A549 (cell line): ENCODE measurements at regions not wholly inside any gene's neighbourhood (a gene's known extent, or its start where the extent isn't known, plus 50 kb on each side); places are given as distances from the start of the nearest gene placed in this dataset.
A peak's percentile ranks its signal among the peaks of the same experiment; 100 is the strongest.

Experiments used
- ATAC-seq, 2 experiments: fragments of 200-7000 bp in 1 of 2; fragments of >200 bp in 1 of 2; cut with Nextera tagmentation in 1 of 2; cut with Tn5 transposase in 1 of 2; 3 replicates each; pipeline versions ENCODE4 v1.8.0 to v1.9.1; 2018 to 2020; ENCODE audit warnings: mild to moderate bottlenecking in 1 of 2, moderate library complexity in 1 of 2
- CTCF ChIA-PET: fragments of 300-600 bp; sonication (Branson Sonifier 250); formaldehyde crosslinking; extraction: SDS; loops from one replicate; lab custom pipeline; 2021; ENCODE audit warnings: antibody characterized with exemption, inconsistent platforms; lab: Yijun Ruan, JAX
- POLR2A ChIA-PET: fragments of 350-600 bp; formaldehyde crosslinking; extraction: SDS; loops from one replicate; lab custom pipeline; 2021; ENCODE audit warnings: antibody characterized with exemption, inconsistent platforms; lab: Yijun Ruan, JAX
- DNase-seq, 2 experiments: peaks; one replicate each; pipeline versions ENCODE4 v3.0.0 to v3.0.0-alpha.2; 2011 to 2016; ENCODE audit warnings: low read depth in 1 of 2, low spot score in 1 of 2
- FAIRE-seq: peaks from 2 replicates; lab custom pipeline; 2011; peaks lifted over from hg19 to GRCh38; lab: Jason Lieb, UNC
- H3K27ac ChIP-seq, 2 experiments: fragments of >200 bp; sonication (Bioruptor Twin); formaldehyde crosslinking; 3 replicates each; pipeline ENCODE4 v1.5.1; 2016 to 2017
- H3K4me1 ChIP-seq: fragments of >200 bp; sonication (Bioruptor Twin); formaldehyde crosslinking; 3 replicates; pipeline ENCODE4 v1.6.1; 2016
- H3K4me2 ChIP-seq: fragments of >200 bp; sonication (Bioruptor Twin); formaldehyde crosslinking; 3 replicates; pipeline ENCODE4 v1.6.1; 2016
- H3K4me3 ChIP-seq: fragments of >200 bp; sonication (Bioruptor Twin); formaldehyde crosslinking; 3 replicates; pipeline ENCODE4 v1.5.1; 2016
- H3K9me3 ChIP-seq: fragments of >200 bp; sonication (Bioruptor Twin); formaldehyde crosslinking; 3 replicates; pipeline ENCODE4 v1.6.1; 2016
- CBX8 ChIP-seq: fragments of 200-600 bp; sonication (generic); IDR thresholded peaks from 2 replicates; pipeline ENCODE4 v1.6.1; 2016
- CEBPB ChIP-seq, 2 experiments: fragments of >200 bp in 1 of 2; sonication (Bioruptor Twin) in 1 of 2; formaldehyde crosslinking in 1 of 2; IDR thresholded peaks; 2 replicates each; pipeline ENCODE4 v1.6.1; 2012 to 2016
- CHD4 ChIP-seq: fragments of 200-600 bp; sonication (generic); IDR thresholded peaks from 2 replicates; pipeline ENCODE4 v1.6.1; 2016; ENCODE audit warnings: antibody characterized with exemption, mild to moderate bottlenecking, borderline replicate concordance
- EHF ChIP-seq: fragments of 250-450 bp; sonication (Bioruptor Pico); IDR thresholded peaks from 2 replicates; pipeline ENCODE4 v1.5.0; 2020; ENCODE audit warnings: mild to moderate bottlenecking
- EHMT2 ChIP-seq: fragments of 200-600 bp; sonication (generic); IDR thresholded peaks from 2 replicates; pipeline ENCODE4 v1.6.1; 2016; ENCODE audit warnings: antibody characterized with exemption, low read depth, mild to moderate bottlenecking, moderate library complexity
- EP300 ChIP-seq, 2 experiments: fragments of >200 bp; sonication (Bioruptor Twin); formaldehyde crosslinking; IDR thresholded peaks; 2 replicates in 1 of 2; 3 replicates in 1 of 2; pipeline ENCODE4 v1.6.1; 2016 to 2017
- FOSB ChIP-seq: fragments of 250-450 bp; sonication (Bioruptor Pico); IDR thresholded peaks from 2 replicates; pipeline ENCODE4 v1.5.0; 2020; ENCODE audit warnings: mild to moderate bottlenecking, moderate library complexity
- FOSL2 ChIP-seq, 2 experiments: fragments of 450-650 bp in 1 of 2; fragments of >200 bp in 1 of 2; sonication (Bioruptor Twin) in 1 of 2; formaldehyde crosslinking; IDR thresholded peaks; 2 replicates each; pipeline versions ENCODE4 v1.5.0 to v1.6.1; 2016 to 2020; ENCODE audit warnings: mild to moderate bottlenecking in 1 of 2, moderate library complexity in 1 of 2
- HEYL ChIP-seq: fragments of 250-450 bp; sonication (Bioruptor Pico); IDR thresholded peaks from 2 replicates; pipeline ENCODE4 v1.8.0; 2021; ENCODE audit warnings: mild to moderate bottlenecking, moderate library complexity
- HOXB13 ChIP-seq: fragments of 250-450 bp; sonication (Bioruptor Pico); IDR thresholded peaks from 2 replicates; pipeline ENCODE4 v1.5.0; 2020; ENCODE audit warnings: low read depth, mild to moderate bottlenecking, moderate library complexity
- HOXB5 ChIP-seq: fragments of 250-450 bp; sonication (Bioruptor Pico); IDR thresholded peaks from 2 replicates; pipeline ENCODE4 v1.5.0; 2020; ENCODE audit warnings: mild to moderate bottlenecking, moderate library complexity
- NFE2L2 ChIP-seq: fragments of 150-350 bp; conservative IDR thresholded peaks from 2 replicates; pipeline ENCODE4 v1.6.1; 2014; ENCODE audit warnings: low read length
- NPAS2 ChIP-seq: fragments of 250-450 bp; sonication (Bioruptor Pico); IDR thresholded peaks from 2 replicates; pipeline ENCODE4 v1.8.0; 2022; ENCODE audit warnings: mild to moderate bottlenecking, moderate library complexity, borderline replicate concordance
- POLR2A ChIP-seq: IDR thresholded peaks from 2 replicates; pipeline ENCODE4 v1.6.1; 2012; ENCODE audit warnings: mild to moderate bottlenecking, low read length
- POLR2AphosphoS2 ChIP-seq: conservative IDR thresholded peaks from 2 replicates; pipeline ENCODE4 v1.6.1; 2012; ENCODE audit warnings: low read length, improper control_type of control experiment, inconsistent platforms
- SMC3 ChIP-seq: fragments of >200 bp; sonication (Bioruptor Twin); formaldehyde crosslinking; IDR thresholded peaks from 3 replicates; pipeline ENCODE4 v1.6.1; 2018; ENCODE audit warnings: inconsistent platforms
- TFCP2L1 ChIP-seq: fragments of 250-450 bp; sonication (Bioruptor Pico); IDR thresholded peaks from 2 replicates; pipeline ENCODE4 v1.5.0; 2021; ENCODE audit warnings: mild to moderate bottlenecking
- ZC3H11A ChIP-seq: fragments of 450-650 bp; IDR thresholded peaks from 2 replicates; pipeline ENCODE4 v1.6.1; 2014; ENCODE audit warnings: antibody characterized with exemption, mild to moderate bottlenecking
- ZNF302 ChIP-seq: fragments of 250-450 bp; sonication (Bioruptor Pico); IDR thresholded peaks from 2 replicates; pipeline ENCODE4 v1.9.0; 2021; ENCODE audit warnings: inconsistent platforms, mild to moderate bottlenecking, moderate library complexity
- WGBS: methylation state at CpG from one replicate; pipeline ENCODE4 v1.1.6; 2017; ENCODE audit errors: missing lambda C conversion rate; 5-methylcytosine and 5-hydroxymethylcytosine counted together
- TF ChIP-seq, protein P1 (sequence below): IDR thresholded peaks from 2 replicates; pipeline ENCODE4 v1.6.1; 2012
- TF ChIP-seq, protein P2 (sequence below): fragments of >200 bp; sonication (Bioruptor Twin); formaldehyde crosslinking; IDR thresholded peaks from 3 replicates; pipeline ENCODE4 v1.5.1; 2016
- TF ChIP-seq, protein P3 (sequence below): fragments of 250-450 bp; sonication (Bioruptor Pico); IDR thresholded peaks from 2 replicates; pipeline ENCODE4 v1.5.0; 2021; ENCODE audit warnings: mild to moderate bottlenecking, moderate library complexity, borderline replicate concordance
- TF ChIP-seq, protein P4 (sequence below): IDR thresholded peaks from 2 replicates; pipeline ENCODE4 v1.6.1; 2012; ENCODE audit warnings: low read depth, borderline replicate concordance
- TF ChIP-seq, protein P5 (sequence below): fragments of >200 bp; sonication (Bioruptor Twin); formaldehyde crosslinking; IDR thresholded peaks from 2 replicates; pipeline ENCODE4 v1.6.1; 2016
- TF ChIP-seq, protein P6 (sequence below): fragments of >200 bp; sonication (Bioruptor Twin); formaldehyde crosslinking; IDR thresholded peaks from 3 replicates; pipeline ENCODE4 v1.6.1; 2016
- TF ChIP-seq, protein P7 (sequence below): fragments of 150-350 bp; IDR thresholded peaks from 2 replicates; pipeline ENCODE4 v1.6.1; 2014; ENCODE audit warnings: low read depth, mild to moderate bottlenecking, low read length

DNA sequence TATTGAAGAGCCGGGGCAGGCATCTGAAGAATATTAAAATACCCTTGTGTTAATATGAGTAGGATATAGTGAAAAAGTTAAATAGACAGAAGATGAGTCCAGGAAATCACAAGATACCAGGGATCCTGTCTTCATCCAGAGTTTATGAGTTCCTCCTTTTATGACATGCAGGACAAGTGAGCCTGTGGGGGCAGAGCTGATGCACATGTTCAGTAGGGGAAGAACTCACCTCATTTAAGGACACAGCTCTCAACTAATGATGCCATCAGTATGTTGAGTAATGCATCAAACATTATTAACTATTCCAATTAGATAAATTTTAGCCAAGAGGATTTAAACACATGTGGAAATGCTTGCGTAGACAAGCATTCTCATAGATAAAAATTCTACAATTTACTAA, 435.8 kb upstream of the AKR1E2 start:
- DNase-seq (no peak), FAIRE-seq (peak; percentile 7), ATAC-seq (no peak)
- TF ChIP-seq NPAS2 (CRISPR knock-in tag), result no peak
- TF ChIP-seq, protein P1, sequence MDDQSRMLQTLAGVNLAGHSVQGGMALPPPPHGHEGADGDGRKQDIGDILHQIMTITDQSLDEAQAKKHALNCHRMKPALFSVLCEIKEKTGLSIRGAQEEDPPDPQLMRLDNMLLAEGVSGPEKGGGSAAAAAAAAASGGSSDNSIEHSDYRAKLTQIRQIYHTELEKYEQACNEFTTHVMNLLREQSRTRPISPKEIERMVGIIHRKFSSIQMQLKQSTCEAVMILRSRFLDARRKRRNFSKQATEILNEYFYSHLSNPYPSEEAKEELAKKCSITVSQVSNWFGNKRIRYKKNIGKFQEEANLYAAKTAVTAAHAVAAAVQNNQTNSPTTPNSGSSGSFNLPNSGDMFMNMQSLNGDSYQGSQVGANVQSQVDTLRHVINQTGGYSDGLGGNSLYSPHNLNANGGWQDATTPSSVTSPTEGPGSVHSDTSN, result no peak
- no peak for TF ChIP-seq CHD4
- TF ChIP-seq POLR2AphosphoS2, result no peak
- no peak for TF ChIP-seq EHF (CRISPR knock-in tag)
- no peak for TF ChIP-seq ZC3H11A
- TF ChIP-seq HOXB5 (CRISPR knock-in tag), result no peak
- TF ChIP-seq, protein P2, sequence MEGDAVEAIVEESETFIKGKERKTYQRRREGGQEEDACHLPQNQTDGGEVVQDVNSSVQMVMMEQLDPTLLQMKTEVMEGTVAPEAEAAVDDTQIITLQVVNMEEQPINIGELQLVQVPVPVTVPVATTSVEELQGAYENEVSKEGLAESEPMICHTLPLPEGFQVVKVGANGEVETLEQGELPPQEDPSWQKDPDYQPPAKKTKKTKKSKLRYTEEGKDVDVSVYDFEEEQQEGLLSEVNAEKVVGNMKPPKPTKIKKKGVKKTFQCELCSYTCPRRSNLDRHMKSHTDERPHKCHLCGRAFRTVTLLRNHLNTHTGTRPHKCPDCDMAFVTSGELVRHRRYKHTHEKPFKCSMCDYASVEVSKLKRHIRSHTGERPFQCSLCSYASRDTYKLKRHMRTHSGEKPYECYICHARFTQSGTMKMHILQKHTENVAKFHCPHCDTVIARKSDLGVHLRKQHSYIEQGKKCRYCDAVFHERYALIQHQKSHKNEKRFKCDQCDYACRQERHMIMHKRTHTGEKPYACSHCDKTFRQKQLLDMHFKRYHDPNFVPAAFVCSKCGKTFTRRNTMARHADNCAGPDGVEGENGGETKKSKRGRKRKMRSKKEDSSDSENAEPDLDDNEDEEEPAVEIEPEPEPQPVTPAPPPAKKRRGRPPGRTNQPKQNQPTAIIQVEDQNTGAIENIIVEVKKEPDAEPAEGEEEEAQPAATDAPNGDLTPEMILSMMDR, result no peak
- TF ChIP-seq, protein P3, sequence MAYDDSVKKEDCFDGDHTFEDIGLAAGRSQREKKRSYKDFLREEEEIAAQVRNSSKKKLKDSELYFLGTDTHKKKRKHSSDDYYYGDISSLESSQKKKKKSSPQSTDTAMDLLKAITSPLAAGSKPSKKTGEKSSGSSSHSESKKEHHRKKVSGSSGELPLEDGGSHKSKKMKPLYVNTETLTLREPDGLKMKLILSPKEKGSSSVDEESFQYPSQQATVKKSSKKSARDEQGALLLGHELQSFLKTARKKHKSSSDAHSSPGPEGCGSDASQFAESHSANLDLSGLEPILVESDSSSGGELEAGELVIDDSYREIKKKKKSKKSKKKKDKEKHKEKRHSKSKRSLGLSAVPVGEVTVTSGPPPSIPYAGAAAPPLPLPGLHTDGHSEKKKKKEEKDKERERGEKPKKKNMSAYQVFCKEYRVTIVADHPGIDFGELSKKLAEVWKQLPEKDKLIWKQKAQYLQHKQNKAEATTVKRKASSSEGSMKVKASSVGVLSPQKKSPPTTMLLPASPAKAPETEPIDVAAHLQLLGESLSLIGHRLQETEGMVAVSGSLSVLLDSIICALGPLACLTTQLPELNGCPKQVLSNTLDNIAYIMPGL (CRISPR knock-in tag), result no peak
- TF ChIP-seq HOXB13 (CRISPR knock-in tag), result no peak
- TF ChIP-seq, protein P4, sequence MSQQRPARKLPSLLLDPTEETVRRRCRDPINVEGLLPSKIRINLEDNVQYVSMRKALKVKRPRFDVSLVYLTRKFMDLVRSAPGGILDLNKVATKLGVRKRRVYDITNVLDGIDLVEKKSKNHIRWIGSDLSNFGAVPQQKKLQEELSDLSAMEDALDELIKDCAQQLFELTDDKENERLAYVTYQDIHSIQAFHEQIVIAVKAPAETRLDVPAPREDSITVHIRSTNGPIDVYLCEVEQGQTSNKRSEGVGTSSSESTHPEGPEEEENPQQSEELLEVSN, result no peak
- TF ChIP-seq TFCP2L1 (CRISPR knock-in tag), result no peak
- TF ChIP-seq, protein P5, sequence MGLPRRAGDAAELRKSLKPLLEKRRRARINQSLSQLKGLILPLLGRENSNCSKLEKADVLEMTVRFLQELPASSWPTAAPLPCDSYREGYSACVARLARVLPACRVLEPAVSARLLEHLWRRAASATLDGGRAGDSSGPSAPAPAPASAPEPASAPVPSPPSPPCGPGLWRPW, result no peak
- no peak for TF ChIP-seq EP300 (IDR thresholded peaks at IDR 0.05)
- TF ChIP-seq FOSB (CRISPR knock-in tag), result no peak
- no peak for TF ChIP-seq POLR2A
- no peak for TF ChIP-seq SMC3
- no peak for TF ChIP-seq CBX8
- H3K9me3 ChIP-seq, result no peaks in the 10 kb centered on the region
- no peak overlapping the region for H3K4me2 ChIP-seq
- H3K4me1 ChIP-seq, result no peaks in the 10 kb centered on the region
- H3K4me3 ChIP-seq, result no peak overlapping the region
- CTCF ChIA-PET, result no interaction called here
- no peak overlapping the region for H3K27ac ChIP-seq
- 93% methylated on average over 2 of the region's 2 CpGs for WGBS
- POLR2A ChIA-PET, result no interaction called here

DNA sequence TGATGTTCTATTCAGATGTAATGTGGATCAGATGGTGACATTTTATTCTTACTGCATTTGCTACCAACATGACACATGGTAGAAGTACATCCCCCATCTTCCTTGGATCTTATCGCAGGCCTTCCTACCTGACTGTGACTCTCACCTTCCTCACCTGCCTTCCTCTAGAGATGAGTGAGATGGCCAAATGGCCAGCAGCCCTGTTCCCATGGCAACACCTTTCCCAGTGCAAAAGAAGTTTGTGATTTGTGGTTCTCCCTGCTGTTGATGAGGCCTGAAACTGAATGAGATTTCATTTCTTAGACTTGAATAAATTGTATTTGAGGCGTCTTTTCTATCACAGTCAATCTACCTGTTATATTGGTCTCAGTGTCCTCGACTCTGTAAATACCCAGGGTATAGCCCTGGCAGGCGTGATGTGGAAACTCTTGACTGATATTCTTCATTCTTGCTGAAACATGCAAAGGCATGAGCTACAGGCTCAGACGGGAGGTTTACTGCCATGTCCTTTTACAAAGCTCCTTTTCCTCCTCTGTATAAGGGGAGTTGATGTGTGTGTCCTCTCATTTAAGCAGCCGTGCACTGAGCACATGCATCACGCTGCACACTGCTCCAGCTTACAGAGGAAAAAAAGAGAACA, 440.7 kb upstream of the AKR1E2 start:
- H3K27ac ChIP-seq, result no peak overlapping the region
- POLR2A ChIA-PET, result no interaction called here
- no peak overlapping the region for H3K4me3 ChIP-seq
- TF ChIP-seq FOSL2 (IDR thresholded peaks at IDR 0.05), result no peak
- TF ChIP-seq FOSL2 (CRISPR knock-in tag; IDR thresholded peaks at IDR 0.05), result no peak
- no peak for TF ChIP-seq HEYL
- TF ChIP-seq EHMT2, result no peak
- TF ChIP-seq ZNF302 (CRISPR knock-in tag), result no peak
- no peak for TF ChIP-seq CEBPB (IDR thresholded peaks at IDR 0.05)
- TF ChIP-seq, protein P6, sequence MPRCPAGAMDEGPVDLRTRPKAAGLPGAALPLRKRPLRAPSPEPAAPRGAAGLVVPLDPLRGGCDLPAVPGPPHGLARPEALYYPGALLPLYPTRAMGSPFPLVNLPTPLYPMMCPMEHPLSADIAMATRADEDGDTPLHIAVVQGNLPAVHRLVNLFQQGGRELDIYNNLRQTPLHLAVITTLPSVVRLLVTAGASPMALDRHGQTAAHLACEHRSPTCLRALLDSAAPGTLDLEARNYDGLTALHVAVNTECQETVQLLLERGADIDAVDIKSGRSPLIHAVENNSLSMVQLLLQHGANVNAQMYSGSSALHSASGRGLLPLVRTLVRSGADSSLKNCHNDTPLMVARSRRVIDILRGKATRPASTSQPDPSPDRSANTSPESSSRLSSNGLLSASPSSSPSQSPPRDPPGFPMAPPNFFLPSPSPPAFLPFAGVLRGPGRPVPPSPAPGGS, result no peak
- TF ChIP-seq, protein P7, sequence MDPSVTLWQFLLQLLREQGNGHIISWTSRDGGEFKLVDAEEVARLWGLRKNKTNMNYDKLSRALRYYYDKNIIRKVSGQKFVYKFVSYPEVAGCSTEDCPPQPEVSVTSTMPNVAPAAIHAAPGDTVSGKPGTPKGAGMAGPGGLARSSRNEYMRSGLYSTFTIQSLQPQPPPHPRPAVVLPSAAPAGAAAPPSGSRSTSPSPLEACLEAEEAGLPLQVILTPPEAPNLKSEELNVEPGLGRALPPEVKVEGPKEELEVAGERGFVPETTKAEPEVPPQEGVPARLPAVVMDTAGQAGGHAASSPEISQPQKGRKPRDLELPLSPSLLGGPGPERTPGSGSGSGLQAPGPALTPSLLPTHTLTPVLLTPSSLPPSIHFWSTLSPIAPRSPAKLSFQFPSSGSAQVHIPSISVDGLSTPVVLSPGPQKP, result no peak
- TF ChIP-seq, protein P5, result no peak
- TF ChIP-seq SMC3, result no peak
- no peak for TF ChIP-seq ZC3H11A
- no peak for TF ChIP-seq EP300 (IDR thresholded peaks at IDR 0.05)
- no peak for TF ChIP-seq NFE2L2
- no peak for TF ChIP-seq NPAS2 (CRISPR knock-in tag)
- CTCF ChIA-PET, result no interaction called here
- no peak for FAIRE-seq
- ATAC-seq, result no peak
- 78% methylated on average over 7 of the region's 7 CpGs for WGBS
- no peak for DNase-seq
- no peaks in the 10 kb centered on the region for H3K9me3 ChIP-seq
- peaks cover 4% of the 10 kb centered on the region; the same call in 1 of the 3 replicates for H3K4me1 ChIP-seq
- H3K4me2 ChIP-seq, result no peak overlapping the region
